Panc1 (cell line): ENCODE measurements at regions not wholly inside any gene's neighbourhood (a gene's known extent, or its start where the extent isn't known, plus 50 kb on each side); places are given as distances from the start of the nearest gene placed in this dataset.

ENCODE experiments used
- ATAC-seq: fragments of 200-7000 bp; cut with Tn5 transposase; 2 replicates; pipeline ENCODE4 v1.9.1; 2020; ENCODE audit warnings: mild to moderate bottlenecking, moderate library complexity
- BruUV-seq: library from RNA; stranded (reverse); fragments of 400-500 nt; replicated peaks from 2 replicates; lab custom pipeline; 2021; lab: Mats Ljungman, UMichigan
- CTCF ChIA-PET: fragments of 300-600 bp; sonication (Branson Sonifier 250); formaldehyde crosslinking; loops from one replicate; lab custom pipeline; 2022; ENCODE audit warnings: antibody characterized with exemption; lab: Charles Lee
- POLR2A ChIA-PET: fragments of 300-600 bp; sonication (Branson Sonifier 250); formaldehyde crosslinking; loops from one replicate; lab custom pipeline; 2022; ENCODE audit warnings: antibody characterized with exemption; lab: Charles Lee
- DNase-seq: peaks from one replicate; pipeline ENCODE4 v3.0.0-alpha.2; 2010; ENCODE audit warnings: low read depth, low spot score
- H3K27ac ChIP-seq: 2 replicates; pipeline ENCODE4 v1.5.1; 2011; ENCODE audit warnings: mild to moderate bottlenecking, low read length, inconsistent platforms
- H3K27me3 ChIP-seq: fragments of 200-500 bp; sonication (Bioruptor generic); 2 replicates; pipeline ENCODE4 v1.6.0; 2014; ENCODE audit warnings: low read length, inconsistent platforms; ENCODE audit not compliant: control insufficient read depth, insufficient read depth
- H3K36me3 ChIP-seq: fragments of 200-500 bp; sonication (Bioruptor generic); 2 replicates; pipeline ENCODE4 v1.5.1; 2014; ENCODE audit warnings: inconsistent platforms, mild to moderate bottlenecking, low read length, moderate library complexity; ENCODE audit not compliant: control insufficient read depth, insufficient read depth
- H3K4me1 ChIP-seq: 2 replicates; pipeline ENCODE4 v1.5.1; 2011; ENCODE audit warnings: inconsistent platforms, mild to moderate bottlenecking, low read length, moderate library complexity; ENCODE audit not compliant: control insufficient read depth, insufficient read depth
- H3K4me3 ChIP-seq, 2 experiments: 2 replicates each; pipeline ENCODE4 v1.5.1; 2011 to 2012; ENCODE audit warnings: low read depth in 2 of 2, low read length in 2 of 2, mild to moderate bottlenecking in 2 of 2, inconsistent platforms in 1 of 2, moderate library complexity in 1 of 2
- H3K9me3 ChIP-seq: fragments of 200-500 bp; sonication (Bioruptor generic); 2 replicates; pipeline ENCODE4 v1.5.1; 2014; ENCODE audit warnings: low read depth, mild to moderate bottlenecking, inconsistent platforms, low read length, moderate library complexity; ENCODE audit not compliant: control insufficient read depth, insufficient read depth
- CTCF ChIP-seq: fragments of 450-650 bp; IDR thresholded peaks from 2 replicates; pipeline ENCODE4 v1.5.1; 2017; ENCODE audit warnings: mild to moderate bottlenecking
- POLR2AphosphoS5 ChIP-seq: IDR thresholded peaks from 2 replicates; pipeline ENCODE4 v1.6.1; 2012; ENCODE audit warnings: mild to moderate bottlenecking, low read depth, low read length, moderate library complexity
- REST ChIP-seq, 2 experiments: IDR thresholded peaks; 2 replicates each; pipeline ENCODE4 v1.6.1; 2011 to 2012; ENCODE audit warnings: low read depth in 2 of 2, control low read depth in 1 of 2, low read length in 1 of 2, mild to moderate bottlenecking in 1 of 2, moderate library complexity in 1 of 2; ENCODE audit not compliant: insufficient read depth in 1 of 2
- SIN3A ChIP-seq: IDR thresholded peaks from 2 replicates; pipeline ENCODE4 v1.6.1; 2012; ENCODE audit warnings: low read depth, mild to moderate bottlenecking, low read length, moderate library complexity, borderline replicate concordance; ENCODE audit not compliant: insufficient read depth
- TCF7L2 ChIP-seq: IDR thresholded peaks from 2 replicates; pipeline ENCODE4 v1.6.1; 2011; ENCODE audit warnings: mild to moderate bottlenecking, low read depth, low read length, inconsistent platforms
- in situ Hi-C: cut with HindIII; loops from 2 replicates; pipeline ENCODE4 v1.10.0; 2016; ENCODE audit warnings: low sequenced_read_pairs, low pct_unique_long_range_greater_than_20kb
- intact Hi-C: fragments of 100-400 bp; cut with micrococcal nuclease; formaldehyde crosslinking; loops from one replicate; pipeline ENCODE4 v1.10.0; 2022; ENCODE audit not compliant: unreplicated experiment

- in situ Hi-C loops: no loop called here
- Histone ChIP-seq H3K27ac (no peak overlapping the region), H3K4me1 (no peaks in the 10 kb centered on the region), H3K4me3 (no peak overlapping the region), H3K36me3 (no peaks in the 10 kb centered on the region), H3K27me3 (no peaks in the 10 kb centered on the region), H3K9me3 (no peaks in the 10 kb centered on the region; the same call in 1 of the 2 replicates)
- ChIA-PET CTCF (no interaction called here), POLR2A (no interaction called here)
- intact Hi-C loops: no loop called here
- TF ChIP-seq SIN3A (no peak), CTCF (no peak), POLR2AphosphoS5 (no peak), REST (IDR thresholded peaks at IDR 0.05; ENCODE audit: insufficient read depth in 1 of 2, low read depth in 2 of 2, low read length in 1 of 2) (no peak), TCF7L2 (no peak)
- BruUV-seq: no TSS peak
- DNase-seq (no peak), ATAC-seq (no peak)
Measured at GRCh38 chr3:106759731-106760130, 617.5 kb upstream of the CCDC54 start.

GRCh38 chr3:106765342-106765741 lies 611.9 kb upstream of the CCDC54 start:
- in situ Hi-C loops: no loop called here
- Histone ChIP-seq H3K4me1 (no peaks in the 10 kb centered on the region), H3K9me3 (no peaks in the 10 kb centered on the region), H3K4me3 (no peak overlapping the region), H3K27me3 (no peaks in the 10 kb centered on the region), H3K27ac (no peak overlapping the region), H3K36me3 (no peaks in the 10 kb centered on the region)
- POLR2A ChIA-PET: no interaction called here
- ATAC-seq (peak; percentile 45; the same call in 1 of the 2 replicates), DNase-seq (no peak)
- intact Hi-C loops: no loop called here
- CTCF ChIA-PET: no interaction called here
- TF ChIP-seq TCF7L2 (no peak), POLR2AphosphoS5 (no peak), SIN3A (no peak), CTCF (no peak)
- BruUV-seq: no TSS peak
